HG03196 (cell line): ENCODE measurements at regions not wholly inside any gene's neighbourhood (a gene's known extent, or its start where the extent isn't known, plus 50 kb on each side); places are given as distances from the start of the nearest gene placed in this dataset.
"Not testable (repeated sequence)": the region's sequence is repeated elsewhere in the genome, so short reads cannot be mapped to it uniquely, and the experiment has no call there.

Experiments
- ATAC-seq: cut with Tn5 transposase; IDR thresholded peaks from one replicate; pipeline ENCODE4 v1.9.1; 2021; ENCODE audit not compliant: unreplicated experiment

DNA sequence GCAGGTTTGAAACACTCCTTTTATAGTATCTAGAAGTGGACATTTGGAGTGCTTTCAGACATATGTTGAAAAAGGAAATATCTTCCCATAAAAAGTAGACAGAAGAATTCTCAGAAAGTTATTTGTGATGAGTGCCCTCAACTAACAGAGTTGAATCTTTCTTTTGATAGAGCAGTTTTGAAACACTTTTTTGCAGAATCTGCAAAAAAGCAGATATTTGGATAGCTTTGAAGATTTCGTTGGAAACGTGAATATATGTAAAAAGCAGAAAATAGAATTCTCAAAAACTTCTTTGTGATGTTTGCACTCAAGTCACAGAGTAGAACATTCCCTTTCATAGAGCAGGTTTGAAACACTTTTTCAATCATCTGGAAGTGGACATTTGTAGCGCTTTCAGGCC is 676.4 kb upstream of the ZNF337 start:
- ATAC-seq, result not testable (repeated sequence)

DNA sequence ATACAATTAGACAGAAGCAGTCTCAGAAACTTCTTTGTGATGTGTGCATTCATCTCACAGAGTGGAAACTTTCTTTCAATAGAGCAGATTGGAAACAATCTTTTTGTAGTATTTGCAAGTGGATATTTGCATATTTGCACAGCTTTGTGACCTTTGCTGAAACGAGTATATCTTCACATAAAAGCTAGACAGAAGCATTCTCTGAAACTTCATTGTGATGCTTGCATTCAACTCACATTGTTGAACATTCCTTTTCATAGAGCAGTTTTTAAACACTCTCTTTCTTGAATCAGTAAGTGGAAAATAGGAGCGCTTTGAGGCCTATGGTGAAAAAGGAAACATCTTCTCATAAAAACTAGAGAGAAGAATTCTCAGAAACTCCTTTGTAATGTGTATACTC is 657.9 kb upstream of the ZNF337 start:
- ATAC-seq, result no peak

DNA sequence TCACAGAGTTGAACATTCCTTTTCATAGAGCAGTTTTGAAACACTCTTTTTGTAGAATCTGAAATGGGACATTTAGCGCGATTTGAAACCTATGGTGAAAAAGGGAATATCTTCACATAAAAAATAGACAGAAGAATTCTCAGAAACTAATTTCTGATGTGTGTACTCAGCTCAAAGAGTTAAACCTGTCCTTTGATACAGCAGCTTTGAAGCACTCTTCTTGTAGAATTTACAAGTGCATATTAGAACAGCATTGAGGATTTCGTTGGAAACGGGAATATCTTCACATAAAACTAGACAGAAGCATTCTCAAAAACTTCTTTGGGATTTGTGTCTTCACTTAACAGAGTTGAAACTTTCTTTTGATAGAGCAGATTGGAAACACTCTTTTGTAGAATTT is 650.7 kb upstream of the ZNF337 start:
- ATAC-seq, result no peak

DNA sequence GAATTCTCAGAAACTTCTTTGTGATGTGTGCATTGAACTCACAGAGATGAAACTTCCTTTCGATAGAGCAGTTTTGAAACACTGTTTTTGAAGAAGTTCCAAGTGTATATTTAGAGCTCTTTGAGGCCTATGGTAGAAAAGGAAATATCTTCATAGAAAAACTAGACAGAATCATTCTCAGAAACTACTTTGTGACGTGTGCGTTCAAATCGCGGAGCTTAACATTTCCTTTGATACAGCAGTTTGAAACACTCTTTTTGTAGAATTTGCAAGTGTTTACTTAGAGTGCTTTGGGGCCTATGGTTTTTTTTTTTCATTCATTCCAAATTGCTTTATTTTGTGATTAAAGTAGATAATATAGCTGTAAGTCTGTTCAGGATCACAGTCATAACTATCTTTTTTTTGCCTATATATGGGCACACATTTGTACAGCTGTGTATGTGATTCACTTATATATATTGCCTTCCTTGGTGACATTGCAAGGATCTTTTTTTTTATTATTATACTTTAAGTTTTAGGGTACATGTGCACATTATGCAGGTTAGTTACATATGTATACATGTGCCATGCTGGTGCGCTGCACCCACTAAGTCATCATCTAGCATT is 643.9 kb upstream of the ZNF337 start:
- not testable (repeated sequence) for ATAC-seq

DNA sequence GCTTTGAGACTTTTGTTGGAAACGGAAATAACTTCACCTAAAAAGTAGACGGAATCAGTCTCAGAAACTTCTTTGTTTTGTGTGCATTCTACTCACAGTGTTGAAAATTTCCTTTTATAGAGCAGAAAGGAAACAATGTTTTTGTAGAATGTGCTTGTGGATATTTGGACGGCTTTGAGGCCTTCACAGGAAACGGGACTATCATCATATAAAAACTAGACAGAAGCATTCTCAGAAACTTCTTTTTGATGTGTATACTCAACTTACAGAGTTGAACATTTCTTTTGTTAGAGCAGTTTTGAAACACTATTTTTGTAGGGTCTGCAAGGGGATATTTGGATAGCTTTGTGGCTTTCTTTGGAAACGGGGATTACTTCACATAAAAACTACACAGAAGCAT is 627.5 kb upstream of the ZNF337 start:
- no peak for ATAC-seq

DNA sequence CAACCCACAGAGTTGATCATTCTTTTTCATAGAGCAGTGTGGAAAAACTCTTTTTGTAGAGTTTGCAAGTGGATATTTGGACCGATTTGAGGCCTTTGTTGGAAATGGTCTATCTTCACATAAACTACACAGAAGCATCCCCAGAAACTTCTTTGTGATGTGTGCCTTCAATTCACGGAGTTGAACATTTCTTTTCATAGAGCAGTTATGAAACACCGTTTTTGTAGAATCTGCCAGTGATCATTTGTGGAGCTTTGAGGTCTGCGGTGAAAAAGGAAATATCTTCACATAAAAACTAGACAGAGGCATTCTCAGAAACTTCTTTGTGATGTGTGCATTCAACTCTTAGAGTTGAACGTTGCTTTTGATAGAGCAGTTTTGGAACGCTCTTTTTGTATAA is 618.4 kb upstream of the ZNF337 start:
- ATAC-seq, result no peak

DNA sequence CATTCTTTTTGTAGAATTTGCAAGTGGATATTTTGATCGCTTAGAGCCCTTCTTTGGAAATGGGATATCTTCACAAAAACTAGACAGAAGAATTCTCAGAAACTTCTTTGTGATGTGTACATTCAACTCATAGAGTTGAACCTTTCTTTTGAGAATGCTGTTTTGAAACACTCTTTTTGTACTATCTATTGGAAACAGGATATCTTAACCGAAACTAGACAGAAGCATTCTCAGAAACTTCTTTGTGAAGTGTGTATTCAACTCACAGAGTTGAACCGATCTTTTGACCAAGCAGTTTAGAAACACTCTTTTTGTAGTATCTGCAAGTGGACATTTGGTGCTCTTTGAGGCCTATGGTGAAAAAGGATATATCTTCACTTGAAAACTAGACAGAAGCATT is 613.1 kb upstream of the ZNF337 start:
- ATAC-seq, result not testable (repeated sequence)

DNA sequence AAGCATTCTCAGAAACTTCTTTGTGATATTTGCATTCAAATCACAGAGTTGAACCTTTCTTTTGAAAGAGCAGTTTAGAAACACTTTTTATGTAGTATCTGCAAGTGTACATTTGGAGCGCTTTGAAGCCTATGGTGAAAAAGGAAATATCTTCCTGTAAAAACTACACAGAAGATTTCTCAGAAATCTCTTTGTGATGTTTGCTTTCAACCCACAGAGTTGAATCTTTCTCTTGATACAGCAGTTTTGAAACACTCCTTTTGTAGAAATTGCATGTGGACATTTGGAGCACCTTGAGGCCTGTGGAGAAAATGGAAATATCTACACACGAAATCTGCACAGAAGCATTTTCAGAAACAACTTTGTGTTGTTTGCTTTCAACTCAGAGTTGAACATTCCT is 612.3 kb upstream of the ZNF337 start:
- no peak for ATAC-seq

DNA sequence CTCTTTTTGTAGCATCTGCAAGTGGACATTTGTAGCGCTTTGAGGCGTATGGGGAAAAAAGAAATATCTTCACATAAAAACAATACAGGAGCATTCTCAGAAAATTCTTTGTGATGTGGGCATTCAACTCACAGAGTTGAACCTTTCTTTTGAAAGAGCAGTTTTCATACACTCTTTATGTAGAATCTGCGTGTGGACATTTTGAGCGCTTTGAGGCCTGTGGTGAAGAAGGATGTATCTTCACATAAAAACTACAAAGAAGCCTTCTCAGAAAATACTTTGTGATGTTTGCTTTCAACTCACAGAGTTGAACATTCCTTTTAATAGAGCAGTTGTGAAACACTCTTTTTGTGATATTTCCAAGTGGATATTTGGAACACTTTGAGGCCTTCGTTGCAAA is 598.4 kb upstream of the ZNF337 start:
- ATAC-seq, result no peak

DNA sequence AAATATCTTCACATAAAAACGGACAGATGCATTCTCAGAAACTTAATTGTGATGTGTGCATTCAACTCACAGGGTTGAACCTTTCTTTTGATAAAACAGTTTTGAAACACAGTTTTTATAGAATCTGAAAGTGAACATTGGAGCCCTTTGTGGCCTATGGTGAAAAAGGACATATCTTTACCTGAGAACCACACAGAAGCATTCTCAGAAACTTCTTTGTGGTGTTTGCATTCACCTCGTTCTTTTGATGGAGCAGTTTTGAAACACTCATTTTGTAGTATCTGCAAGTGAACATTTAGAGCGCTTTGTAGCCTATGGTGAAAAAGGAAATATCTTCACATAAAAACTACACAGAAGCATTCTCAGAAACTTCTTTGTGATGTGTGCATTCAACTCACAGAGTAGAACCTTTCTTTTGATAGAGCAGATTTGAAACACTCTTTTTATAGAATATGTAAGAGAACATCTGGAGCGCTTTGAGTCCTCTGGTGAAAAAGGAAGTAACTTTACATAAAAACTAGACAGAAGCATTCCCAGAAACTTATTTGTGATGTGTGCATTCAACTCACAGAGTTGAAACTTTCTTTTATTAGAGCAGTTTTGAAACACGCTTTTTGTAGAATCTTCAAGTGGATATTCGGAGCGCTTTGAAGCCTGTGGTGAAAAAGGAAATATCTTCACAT is 591.9 kb upstream of the ZNF337 start:
- ATAC-seq, result not testable (repeated sequence)

DNA sequence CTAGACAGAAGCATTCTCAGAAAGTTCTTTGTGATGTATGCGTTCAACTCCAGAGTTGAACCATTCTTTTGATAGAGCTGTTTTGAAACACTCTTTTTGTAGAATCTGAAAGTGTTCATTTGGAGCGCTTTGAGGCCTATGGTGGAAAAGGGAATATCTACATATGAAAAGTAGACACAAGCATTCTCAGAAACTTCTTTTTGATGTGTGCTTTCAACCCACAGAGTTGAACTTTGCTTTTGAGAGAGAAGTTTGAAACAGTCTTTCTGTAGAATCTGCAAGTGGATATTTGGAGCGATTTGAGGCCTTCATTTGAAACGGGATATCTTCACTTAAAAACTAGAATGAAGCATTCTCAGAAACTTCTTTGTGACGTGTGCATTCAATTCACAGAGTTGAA is 582.6 kb upstream of the ZNF337 start:
- ATAC-seq, result no peak

DNA sequence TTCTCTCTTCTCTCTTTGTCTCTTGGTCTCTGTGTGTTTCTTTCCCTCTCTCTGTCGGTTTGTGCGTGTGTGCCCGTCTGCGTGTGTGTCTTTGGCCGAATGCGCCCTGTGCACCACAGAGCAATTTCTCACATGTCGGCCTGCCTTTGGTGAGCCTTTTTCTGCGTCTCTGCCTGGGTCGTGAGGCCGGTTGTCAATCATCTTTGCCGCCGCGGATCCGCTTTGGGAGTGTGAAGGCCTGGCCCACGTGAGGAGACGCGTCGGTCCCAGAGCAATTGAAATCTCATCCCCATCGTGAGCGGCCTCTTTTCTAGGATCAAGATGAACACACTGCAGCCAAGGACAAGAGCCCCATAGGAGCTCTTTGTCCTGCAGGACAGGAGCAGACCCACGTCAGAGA is 580.7 kb upstream of the ZNF337 start:
- no peak for ATAC-seq

DNA sequence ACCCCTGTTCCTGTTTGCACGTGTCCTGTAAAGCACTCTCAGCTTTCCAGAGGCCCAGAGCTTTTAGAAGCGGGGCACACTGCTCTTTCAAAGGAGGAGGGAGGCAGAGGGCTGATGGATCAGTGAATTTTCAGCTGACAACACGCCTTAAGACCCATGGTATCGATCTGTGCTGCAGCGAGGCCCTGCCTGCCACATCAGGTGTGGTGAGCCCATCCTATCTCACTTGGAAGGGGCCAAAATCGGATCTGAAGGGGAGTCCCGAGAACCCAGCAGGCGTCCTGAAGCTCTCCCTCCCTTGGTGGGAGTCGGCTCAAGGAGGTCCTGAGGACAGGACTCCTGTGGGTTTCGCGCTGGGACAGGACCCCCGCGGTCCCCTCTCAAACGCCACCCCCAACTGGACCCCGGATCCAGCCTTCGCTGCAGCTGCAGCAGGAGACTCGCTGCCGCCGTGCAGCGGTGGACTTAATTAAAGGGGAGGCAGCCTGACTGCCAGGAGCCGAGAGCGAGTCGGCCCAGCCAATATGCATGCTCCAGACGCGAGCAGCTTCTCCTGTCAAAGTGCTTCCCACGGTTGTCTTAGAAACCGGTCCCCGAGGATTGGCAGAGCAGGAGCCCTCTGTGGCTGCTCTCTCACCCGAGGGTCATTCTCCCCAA is 580.0 kb upstream of the ZNF337 start:
- no peak for ATAC-seq

DNA sequence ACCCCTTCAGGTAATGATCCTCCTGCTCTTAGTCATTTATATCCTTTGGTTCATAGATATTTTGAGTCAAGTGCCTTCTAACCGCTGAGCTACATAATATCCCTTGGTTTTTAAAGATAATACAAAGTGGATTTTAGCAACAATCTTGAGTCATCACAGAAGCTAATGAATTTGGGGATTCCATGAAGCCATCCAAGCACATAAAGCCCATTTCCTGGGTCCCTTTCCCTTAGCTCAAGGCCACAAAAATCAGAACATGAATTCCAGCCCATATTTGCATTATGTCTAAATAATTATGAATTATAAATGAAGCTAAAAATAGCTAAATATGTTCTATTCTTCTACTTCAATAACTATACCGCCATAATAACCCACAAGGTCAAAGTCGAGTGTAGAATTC is 572.1 kb upstream of the ZNF337 start:
- not testable (repeated sequence) for ATAC-seq

DNA sequence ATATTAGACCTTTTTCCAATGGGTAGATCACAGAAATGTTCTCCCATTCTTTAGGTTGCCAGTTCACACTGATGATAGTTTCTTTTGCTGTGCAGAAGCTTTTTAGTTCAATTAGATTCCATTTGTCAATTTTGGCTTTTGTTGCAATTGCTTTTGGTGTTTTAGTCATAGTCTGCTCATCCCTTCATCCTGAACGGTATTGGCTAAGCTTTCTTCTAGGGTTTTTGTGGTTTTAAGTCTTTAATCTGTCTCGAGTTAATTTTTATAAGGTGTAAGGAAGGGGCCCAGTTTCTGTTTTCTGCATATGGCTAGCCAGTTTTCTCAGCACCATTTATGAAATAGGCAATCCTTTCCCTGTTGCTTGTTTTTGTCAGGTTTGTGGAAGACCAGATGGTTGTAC is 564.3 kb upstream of the ZNF337 start:
- ATAC-seq, result not testable (repeated sequence)

DNA sequence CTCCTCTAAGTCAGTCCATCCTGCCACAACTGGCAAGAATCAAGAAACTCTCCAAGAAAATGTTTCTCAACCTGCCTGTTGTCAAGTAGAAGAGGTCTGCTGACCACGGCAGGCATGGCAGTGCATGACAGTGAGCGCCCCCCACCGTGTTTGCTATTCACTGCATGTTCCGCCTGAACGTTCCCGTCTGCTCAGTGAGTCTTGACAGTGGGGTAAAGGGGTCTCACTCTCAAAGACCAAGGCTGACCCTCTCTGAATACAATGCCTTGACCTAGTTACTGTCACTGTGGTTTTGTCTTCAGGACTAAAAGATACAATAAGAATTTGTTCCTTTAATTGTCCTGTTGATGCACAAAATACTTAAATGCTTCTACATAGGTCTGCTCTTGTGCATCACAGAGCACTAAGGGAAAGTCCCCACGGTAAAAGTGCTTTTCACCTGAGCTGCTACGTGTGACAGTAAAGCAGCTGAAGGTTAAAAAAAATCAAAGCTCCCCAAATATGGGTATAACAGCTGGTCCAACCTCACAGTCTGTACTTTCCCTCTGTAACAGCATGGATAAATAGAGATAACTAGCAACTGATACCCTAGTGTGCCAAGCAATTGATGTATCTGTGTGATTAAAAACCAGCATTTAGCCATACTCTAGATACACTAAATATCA is 555.8 kb upstream of the ZNF337 start:
- not testable (repeated sequence) for ATAC-seq

DNA sequence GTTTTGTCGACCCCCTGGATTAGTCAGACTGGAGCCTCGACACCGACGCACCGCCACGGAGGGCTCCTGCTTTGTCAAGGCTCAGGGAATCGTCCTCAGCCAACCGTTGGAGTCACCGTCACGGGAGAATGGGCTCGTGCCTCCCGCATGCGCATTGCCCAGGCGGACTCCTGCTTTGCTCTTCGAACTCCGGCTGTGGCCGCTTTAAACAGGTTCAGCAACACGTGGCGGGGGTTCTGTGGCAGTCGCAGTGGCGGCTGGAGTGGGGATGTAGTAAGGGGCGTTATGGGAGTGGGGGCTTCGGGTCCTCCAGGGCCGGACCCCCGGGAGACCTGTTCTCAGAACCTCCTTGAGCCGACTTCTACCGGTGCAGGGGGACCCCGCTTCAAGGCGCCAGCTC is 554.7 kb upstream of the ZNF337 start:
- ATAC-seq, result not testable (repeated sequence)

DNA sequence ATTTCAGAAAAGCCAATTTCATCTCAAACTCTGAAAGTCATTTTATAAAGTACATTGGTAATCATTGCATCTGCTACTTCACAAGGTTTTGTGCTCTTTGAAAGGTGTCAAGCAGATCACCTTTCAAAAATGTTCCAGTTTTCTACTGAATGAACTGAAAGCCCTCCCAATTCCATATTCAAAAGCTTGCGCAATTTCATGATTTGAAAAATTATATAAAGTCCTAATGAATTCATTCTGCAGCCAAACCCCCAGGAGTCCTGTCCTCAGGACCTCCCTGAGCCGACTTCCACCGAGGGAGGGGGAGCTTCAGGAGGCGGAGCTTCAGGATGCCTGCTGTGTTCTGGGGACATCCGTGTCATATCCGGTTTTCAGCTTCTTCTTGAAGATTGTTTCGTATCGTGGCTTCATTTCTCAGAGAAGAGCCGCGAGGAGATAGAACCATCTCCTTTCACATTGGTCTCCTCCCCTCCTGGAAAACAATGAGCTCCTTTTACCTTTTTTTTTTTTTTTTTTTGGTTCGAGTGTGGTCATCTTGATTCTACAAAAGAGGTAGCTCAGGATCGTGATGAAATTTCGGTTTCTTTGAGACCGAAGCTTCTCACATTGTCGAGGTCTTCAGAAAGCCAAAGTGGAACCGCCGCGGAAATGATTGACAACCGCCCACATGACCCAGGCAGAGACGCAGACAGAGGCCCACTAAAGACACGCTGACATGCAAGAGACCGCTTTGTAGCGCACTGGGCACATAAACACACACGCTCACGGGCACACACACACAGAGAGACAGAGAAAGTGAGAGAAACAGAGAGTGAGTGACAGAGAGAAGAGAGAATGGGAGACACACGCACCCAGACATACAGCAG is 553.8 kb upstream of the ZNF337 start:
- ATAC-seq, result not testable (repeated sequence)

DNA sequence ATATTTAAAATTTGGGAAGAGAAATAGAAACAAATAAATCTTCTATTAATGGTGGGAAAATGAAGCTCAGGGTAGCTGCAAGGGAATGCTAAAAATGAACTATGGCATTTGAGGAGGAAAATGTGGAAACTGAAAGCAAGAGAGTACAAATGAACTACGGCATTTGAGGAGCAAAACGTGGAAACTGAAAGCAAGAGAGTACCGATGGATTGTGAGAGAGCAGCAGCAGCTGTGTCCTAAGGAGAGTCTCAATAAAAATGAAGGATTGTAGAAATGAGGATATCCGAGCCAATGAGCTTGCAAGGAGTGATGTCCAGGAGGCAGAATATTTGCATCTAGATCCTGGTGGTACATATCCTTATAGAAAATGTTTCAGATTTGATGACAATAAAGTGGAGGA is 547.1 kb upstream of the ZNF337 start:
- ATAC-seq, result no peak

DNA sequence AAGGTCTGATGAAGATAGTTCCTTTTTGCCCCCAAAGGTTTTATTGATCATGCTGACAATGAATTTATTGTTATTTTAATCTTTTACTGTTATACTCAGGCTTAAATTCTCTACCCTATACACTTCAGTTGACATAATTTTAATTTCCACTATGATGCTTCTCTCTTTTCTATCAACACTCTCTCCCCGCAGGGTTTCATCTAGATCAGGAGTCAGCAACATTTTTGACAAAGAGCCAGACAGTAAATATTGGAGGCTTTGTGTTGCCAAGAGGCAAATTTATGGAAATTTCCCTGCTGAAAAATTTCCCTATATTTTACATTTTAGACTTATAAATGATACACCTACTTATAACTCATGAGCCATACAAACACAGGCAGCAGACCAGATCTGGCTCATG is 524.0 kb upstream of the ZNF337 start:
- ATAC-seq, result not testable (repeated sequence)

DNA sequence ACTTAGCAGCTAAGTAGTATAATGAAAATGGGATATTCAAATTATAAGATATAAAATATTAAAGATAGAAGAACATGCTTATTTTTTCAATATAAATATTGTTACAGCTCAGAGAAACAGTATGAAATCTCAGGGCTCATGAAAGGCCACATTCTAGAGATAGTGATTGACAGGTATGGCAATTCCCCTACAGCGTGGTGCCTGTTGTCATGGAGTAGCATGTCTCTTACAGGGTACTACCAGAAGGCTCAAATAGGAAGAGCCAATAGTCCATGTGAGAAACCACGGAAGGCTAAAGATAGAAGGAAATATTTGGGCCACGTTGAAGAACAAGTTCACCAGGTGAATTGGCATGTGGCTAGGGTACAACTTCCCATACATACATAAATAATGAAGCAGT is 522.9 kb upstream of the ZNF337 start:
- ATAC-seq, result not testable (repeated sequence)
